ENCODE measurements at regions not wholly inside any gene's neighbourhood (a gene's known extent, or its start where the extent isn't known, plus 50 kb on each side); places are given as distances from the start of the nearest gene placed in this dataset.

- TF ChIP-seq CHD7 (IDR thresholded peaks at IDR 0.05; ENCODE audit: low read depth, low read length) (peak; percentile 75), SIRT6 (IDR thresholded peaks at IDR 0.05; ENCODE audit: low read depth, low read length) (peak; percentile 97), ELF4 (CRISPR knock-in tag; IDR thresholded peaks at IDR 0.05) (peak; percentile 75; the same call in 1 of the 2 replicates), CHCHD3 (CRISPR knock-in tag; IDR thresholded peaks at IDR 0.05) (peak; percentile 83), ZBED1 (IDR thresholded peaks at IDR 0.05) (peak; percentile 88), FIP1L1 (IDR thresholded peaks at IDR 0.05; ENCODE audit: low read depth, low read length, poor library complexity, severe bottlenecking) (peak; percentile 13), ZSCAN32 (CRISPR knock-in tag; IDR thresholded peaks at IDR 0.05) (peak; percentile 96), ZNF280B (CRISPR knock-in tag; IDR thresholded peaks at IDR 0.05) (0 out of 2 replicates have a peak, but pooled peaks have one; percentile 5), ZNF23 (CRISPR knock-in tag; IDR thresholded peaks at IDR 0.05) (peak; percentile 81; the same call in 1 of the 2 replicates), ZNF695 (CRISPR knock-in tag; IDR thresholded peaks at IDR 0.05) (peak; percentile 94), ZNF75A (CRISPR knock-in tag; IDR thresholded peaks at IDR 0.05) (peak; percentile 82), CHD2 (IDR thresholded peaks at IDR 0.05; ENCODE audit: low read depth, low read length) (peak; percentile 60; the same call in 1 of the 2 replicates), ZNF3 (CRISPR knock-in tag; IDR thresholded peaks at IDR 0.05) (peak; percentile 86), ZNF444 (CRISPR knock-in tag; IDR thresholded peaks at IDR 0.05) (peak; percentile 89)
These were observed 755.8 kb upstream of the ADGRB3 start (continued) for GRCh38 chr6:67879105-67879904.

All from K562 (cell line).